ENCODE measurements at regions not wholly inside any gene's neighbourhood (a gene's known extent, or its start where the extent isn't known, plus 50 kb on each side); places are given as distances from the start of the nearest gene placed in this dataset.

DNA sequence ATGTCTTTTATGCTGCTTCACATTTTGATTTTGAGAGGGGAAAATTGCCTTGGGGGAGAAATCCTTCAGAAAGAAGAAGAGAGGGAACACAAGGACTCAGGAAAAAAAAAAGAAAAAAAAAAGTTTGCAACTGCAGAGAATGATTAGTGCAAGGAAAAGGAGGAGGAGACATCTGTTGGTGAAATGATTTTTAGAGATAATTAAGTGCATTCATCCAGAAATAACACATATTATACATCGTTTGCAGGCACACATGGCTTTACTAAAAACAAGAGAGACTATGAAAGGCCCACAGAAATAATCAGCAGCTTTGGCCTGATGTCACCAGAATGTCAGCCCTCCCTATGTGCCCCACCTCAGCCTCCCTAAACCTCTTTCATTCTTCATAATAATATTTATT lies 1058.2 kb downstream of the PCDH9 start:
- TF ChIP-seq EZH2phosphoT487 (IDR thresholded peaks at IDR 0.05; ENCODE audit: unreplicated experiment) (no peak), POLR2AphosphoS5 (IDR thresholded peaks at IDR 0.05; ENCODE audit: low read depth) (no peak), EZH2 (IDR thresholded peaks at IDR 0.05; ENCODE audit: low read depth, unreplicated experiment) (no peak), CREB1 (CRISPR knock-in tag; IDR thresholded peaks at IDR 0.05; ENCODE audit: low read depth) (no peak), ZNF114 (CRISPR knock-in tag; IDR thresholded peaks at IDR 0.05) (no peak), ZNF331 (CRISPR knock-in tag; IDR thresholded peaks at IDR 0.05; ENCODE audit: low read depth) (no peak), NANOG (IDR thresholded peaks at IDR 0.05; ENCODE audit: borderline replicate concordance) (no peak), JUNB (IDR thresholded peaks at IDR 0.05; ENCODE audit: unreplicated experiment) (no peak)
- TF ChIP-seq, protein P1, sequence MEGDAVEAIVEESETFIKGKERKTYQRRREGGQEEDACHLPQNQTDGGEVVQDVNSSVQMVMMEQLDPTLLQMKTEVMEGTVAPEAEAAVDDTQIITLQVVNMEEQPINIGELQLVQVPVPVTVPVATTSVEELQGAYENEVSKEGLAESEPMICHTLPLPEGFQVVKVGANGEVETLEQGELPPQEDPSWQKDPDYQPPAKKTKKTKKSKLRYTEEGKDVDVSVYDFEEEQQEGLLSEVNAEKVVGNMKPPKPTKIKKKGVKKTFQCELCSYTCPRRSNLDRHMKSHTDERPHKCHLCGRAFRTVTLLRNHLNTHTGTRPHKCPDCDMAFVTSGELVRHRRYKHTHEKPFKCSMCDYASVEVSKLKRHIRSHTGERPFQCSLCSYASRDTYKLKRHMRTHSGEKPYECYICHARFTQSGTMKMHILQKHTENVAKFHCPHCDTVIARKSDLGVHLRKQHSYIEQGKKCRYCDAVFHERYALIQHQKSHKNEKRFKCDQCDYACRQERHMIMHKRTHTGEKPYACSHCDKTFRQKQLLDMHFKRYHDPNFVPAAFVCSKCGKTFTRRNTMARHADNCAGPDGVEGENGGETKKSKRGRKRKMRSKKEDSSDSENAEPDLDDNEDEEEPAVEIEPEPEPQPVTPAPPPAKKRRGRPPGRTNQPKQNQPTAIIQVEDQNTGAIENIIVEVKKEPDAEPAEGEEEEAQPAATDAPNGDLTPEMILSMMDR (conservative IDR thresholded peaks at IDR 0.05; ENCODE audit: low read depth in 2 of 2): no peak
- TF ChIP-seq, protein P2, sequence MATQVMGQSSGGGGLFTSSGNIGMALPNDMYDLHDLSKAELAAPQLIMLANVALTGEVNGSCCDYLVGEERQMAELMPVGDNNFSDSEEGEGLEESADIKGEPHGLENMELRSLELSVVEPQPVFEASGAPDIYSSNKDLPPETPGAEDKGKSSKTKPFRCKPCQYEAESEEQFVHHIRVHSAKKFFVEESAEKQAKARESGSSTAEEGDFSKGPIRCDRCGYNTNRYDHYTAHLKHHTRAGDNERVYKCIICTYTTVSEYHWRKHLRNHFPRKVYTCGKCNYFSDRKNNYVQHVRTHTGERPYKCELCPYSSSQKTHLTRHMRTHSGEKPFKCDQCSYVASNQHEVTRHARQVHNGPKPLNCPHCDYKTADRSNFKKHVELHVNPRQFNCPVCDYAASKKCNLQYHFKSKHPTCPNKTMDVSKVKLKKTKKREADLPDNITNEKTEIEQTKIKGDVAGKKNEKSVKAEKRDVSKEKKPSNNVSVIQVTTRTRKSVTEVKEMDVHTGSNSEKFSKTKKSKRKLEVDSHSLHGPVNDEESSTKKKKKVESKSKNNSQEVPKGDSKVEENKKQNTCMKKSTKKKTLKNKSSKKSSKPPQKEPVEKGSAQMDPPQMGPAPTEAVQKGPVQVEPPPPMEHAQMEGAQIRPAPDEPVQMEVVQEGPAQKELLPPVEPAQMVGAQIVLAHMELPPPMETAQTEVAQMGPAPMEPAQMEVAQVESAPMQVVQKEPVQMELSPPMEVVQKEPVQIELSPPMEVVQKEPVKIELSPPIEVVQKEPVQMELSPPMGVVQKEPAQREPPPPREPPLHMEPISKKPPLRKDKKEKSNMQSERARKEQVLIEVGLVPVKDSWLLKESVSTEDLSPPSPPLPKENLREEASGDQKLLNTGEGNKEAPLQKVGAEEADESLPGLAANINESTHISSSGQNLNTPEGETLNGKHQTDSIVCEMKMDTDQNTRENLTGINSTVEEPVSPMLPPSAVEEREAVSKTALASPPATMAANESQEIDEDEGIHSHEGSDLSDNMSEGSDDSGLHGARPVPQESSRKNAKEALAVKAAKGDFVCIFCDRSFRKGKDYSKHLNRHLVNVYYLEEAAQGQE (IDR thresholded peaks at IDR 0.05; ENCODE audit: unreplicated experiment): no peak
- TF ChIP-seq, protein P3, sequence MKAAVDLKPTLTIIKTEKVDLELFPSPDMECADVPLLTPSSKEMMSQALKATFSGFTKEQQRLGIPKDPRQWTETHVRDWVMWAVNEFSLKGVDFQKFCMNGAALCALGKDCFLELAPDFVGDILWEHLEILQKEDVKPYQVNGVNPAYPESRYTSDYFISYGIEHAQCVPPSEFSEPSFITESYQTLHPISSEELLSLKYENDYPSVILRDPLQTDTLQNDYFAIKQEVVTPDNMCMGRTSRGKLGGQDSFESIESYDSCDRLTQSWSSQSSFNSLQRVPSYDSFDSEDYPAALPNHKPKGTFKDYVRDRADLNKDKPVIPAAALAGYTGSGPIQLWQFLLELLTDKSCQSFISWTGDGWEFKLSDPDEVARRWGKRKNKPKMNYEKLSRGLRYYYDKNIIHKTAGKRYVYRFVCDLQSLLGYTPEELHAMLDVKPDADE (IDR thresholded peaks at IDR 0.05): no peak

Measured in GM23338 (cell line).